ENCODE measurements at regions not wholly inside any gene's neighbourhood (a gene's known extent, or its start where the extent isn't known, plus 50 kb on each side); places are given as distances from the start of the nearest gene placed in this dataset.

DNA sequence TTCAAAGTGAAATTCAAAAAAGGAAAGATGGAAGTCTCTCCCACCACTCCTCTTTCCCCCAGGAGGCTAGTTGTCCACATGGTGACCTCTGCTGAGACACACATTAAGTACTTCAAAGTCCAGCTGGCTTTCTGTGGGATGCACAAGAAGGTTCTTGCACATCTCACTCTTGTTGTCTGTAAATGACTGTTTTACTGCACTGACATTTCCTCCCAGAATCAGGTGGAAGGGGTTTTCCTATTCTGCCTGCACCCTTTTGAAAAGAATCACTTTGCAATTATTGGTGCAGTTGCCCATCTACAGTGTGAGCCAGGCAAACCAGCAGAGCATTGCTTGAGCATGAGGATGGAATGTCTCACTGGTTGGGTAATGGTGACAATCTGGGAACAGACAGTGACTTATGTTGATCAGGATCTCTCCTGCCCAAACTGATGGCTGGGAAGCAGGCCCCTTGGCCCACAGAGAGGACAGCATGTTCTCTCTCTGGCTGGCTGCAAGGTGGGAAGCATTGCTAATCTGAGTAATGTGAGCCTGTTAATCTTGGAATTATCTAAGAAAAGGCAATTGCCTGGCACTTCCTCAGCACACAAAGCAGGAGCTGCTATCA, 347.7 kb upstream of the SATB1 start:
- no peaks in the 10 kb centered on the region for H3F3A ChIP-seq (ENCODE audit: insufficient read depth, low read depth)
- no peak overlapping the region for H2AFZ ChIP-seq
- no peak for TF ChIP-seq EZH2 (IDR thresholded peaks at IDR 0.05; ENCODE audit: low read depth)
- TF ChIP-seq, protein P1, sequence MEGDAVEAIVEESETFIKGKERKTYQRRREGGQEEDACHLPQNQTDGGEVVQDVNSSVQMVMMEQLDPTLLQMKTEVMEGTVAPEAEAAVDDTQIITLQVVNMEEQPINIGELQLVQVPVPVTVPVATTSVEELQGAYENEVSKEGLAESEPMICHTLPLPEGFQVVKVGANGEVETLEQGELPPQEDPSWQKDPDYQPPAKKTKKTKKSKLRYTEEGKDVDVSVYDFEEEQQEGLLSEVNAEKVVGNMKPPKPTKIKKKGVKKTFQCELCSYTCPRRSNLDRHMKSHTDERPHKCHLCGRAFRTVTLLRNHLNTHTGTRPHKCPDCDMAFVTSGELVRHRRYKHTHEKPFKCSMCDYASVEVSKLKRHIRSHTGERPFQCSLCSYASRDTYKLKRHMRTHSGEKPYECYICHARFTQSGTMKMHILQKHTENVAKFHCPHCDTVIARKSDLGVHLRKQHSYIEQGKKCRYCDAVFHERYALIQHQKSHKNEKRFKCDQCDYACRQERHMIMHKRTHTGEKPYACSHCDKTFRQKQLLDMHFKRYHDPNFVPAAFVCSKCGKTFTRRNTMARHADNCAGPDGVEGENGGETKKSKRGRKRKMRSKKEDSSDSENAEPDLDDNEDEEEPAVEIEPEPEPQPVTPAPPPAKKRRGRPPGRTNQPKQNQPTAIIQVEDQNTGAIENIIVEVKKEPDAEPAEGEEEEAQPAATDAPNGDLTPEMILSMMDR (conservative IDR thresholded peaks at IDR 0.05) = no peak
- no peak overlapping the region for H3K4me2 ChIP-seq
- no peaks in the 10 kb centered on the region for H3K9me3 ChIP-seq (ENCODE audit: insufficient read depth, low read depth)
- ChIA-PET CTCF (no interaction called here), POLR2A (ENCODE audit: unreplicated experiment) (no interaction called here)
- no TSS peak for BruUV-seq (replicated peaks)
- H3K36me3 ChIP-seq (ENCODE audit: low read depth) = no peaks in the 10 kb centered on the region
- H3K79me2 ChIP-seq (ENCODE audit: low read depth) = no peaks in the 10 kb centered on the region
- H3K27ac ChIP-seq = no peak overlapping the region
- DNase-seq = no peak
- no peak overlapping the region for H3K4me3 ChIP-seq
- H3K27me3 ChIP-seq (ENCODE audit: insufficient read depth, low read depth) = no peaks in the 10 kb centered on the region
- no peaks in the 10 kb centered on the region for H4K20me1 ChIP-seq (ENCODE audit: insufficient read depth)
- intact Hi-C loops (cut with micrococcal nuclease; ENCODE audit: unreplicated experiment) = no loop called here
- no peaks in the 10 kb centered on the region for H3K4me1 ChIP-seq (replicated peaks; ENCODE audit: insufficient read depth)
- no peaks in the 10 kb centered on the region for H3K9me2 ChIP-seq (ENCODE audit: insufficient read depth)

DNA sequence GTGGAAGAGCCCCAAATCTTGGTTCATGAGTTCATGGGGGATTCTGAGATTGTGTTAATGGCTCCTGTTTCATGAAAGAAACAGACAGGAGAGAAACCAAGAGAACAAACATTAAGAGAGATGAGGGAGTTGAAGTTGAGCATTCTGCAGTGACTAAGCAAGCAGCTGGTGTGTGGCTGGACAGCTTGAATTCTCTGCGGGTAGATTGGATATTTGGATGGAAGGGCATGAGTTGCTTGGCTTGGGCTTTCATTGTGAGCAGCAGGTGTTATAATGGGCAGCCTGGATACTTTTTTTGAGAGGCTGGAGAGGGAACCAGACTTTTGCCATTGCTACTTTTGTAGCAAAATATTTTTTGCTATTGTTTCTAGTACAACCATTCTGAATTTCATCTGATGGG, 346.8 kb upstream of the SATB1 start:
- Histone ChIP-seq H3K36me3 (ENCODE audit: low read depth) (no peaks in the 10 kb centered on the region), H3K4me2 (no peak overlapping the region), H3K4me3 (no peak overlapping the region), H2AFZ (no peak overlapping the region), H4K20me1 (ENCODE audit: insufficient read depth) (no peaks in the 10 kb centered on the region), H3F3A (ENCODE audit: insufficient read depth, low read depth) (no peaks in the 10 kb centered on the region), H3K27me3 (ENCODE audit: insufficient read depth, low read depth) (no peaks in the 10 kb centered on the region), H3K9me3 (ENCODE audit: insufficient read depth, low read depth) (no peaks in the 10 kb centered on the region), H3K27ac (no peak overlapping the region), H3K79me2 (ENCODE audit: low read depth) (no peaks in the 10 kb centered on the region), H3K4me1 (replicated peaks; ENCODE audit: insufficient read depth) (no peaks in the 10 kb centered on the region), H3K9me2 (ENCODE audit: insufficient read depth) (no peaks in the 10 kb centered on the region)
- intact Hi-C loops (cut with micrococcal nuclease; ENCODE audit: unreplicated experiment) = no loop called here
- DNase-seq = no peak
- POLR2A ChIA-PET (ENCODE audit: unreplicated experiment) = no interaction called here
- no TSS peak for BruUV-seq (replicated peaks)
- CTCF ChIA-PET = no interaction called here
- no peak for TF ChIP-seq EZH2 (IDR thresholded peaks at IDR 0.05; ENCODE audit: low read depth)
- TF ChIP-seq, protein P1 (conservative IDR thresholded peaks at IDR 0.05) = no peak

DNA sequence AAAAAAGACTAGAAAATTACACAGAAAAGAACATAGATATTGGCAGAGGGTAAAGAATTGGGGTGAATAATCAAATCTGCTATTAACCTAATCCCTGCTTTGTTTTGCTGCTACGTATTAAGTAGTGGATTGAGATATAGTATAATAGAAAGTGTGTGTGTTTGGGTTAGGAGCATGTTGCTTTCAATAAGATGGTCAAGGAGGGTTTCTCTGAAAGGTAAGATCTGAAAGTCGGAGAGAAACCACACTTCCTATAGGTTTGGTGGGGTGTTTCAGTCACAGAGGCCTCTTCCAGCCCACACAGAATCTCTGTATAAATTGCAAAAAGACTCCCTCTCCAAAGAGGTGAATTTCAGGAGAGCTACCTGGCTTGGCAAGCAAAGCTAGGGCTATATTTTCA, 345.7 kb upstream of the SATB1 start:
- Histone ChIP-seq H3K9me2 (ENCODE audit: insufficient read depth) (no peaks in the 10 kb centered on the region), H4K20me1 (ENCODE audit: insufficient read depth) (no peaks in the 10 kb centered on the region), H3K9me3 (ENCODE audit: insufficient read depth, low read depth) (no peaks in the 10 kb centered on the region), H2AFZ (no peak overlapping the region), H3K4me1 (replicated peaks; ENCODE audit: insufficient read depth) (no peaks in the 10 kb centered on the region), H3K4me3 (no peak overlapping the region), H3K4me2 (no peak overlapping the region), H3K79me2 (ENCODE audit: low read depth) (no peaks in the 10 kb centered on the region), H3K27ac (no peak overlapping the region), H3K27me3 (ENCODE audit: insufficient read depth, low read depth) (no peaks in the 10 kb centered on the region), H3F3A (ENCODE audit: insufficient read depth, low read depth) (no peaks in the 10 kb centered on the region), H3K36me3 (ENCODE audit: low read depth) (no peaks in the 10 kb centered on the region)
- ChIA-PET CTCF (no interaction called here), POLR2A (ENCODE audit: unreplicated experiment) (no interaction called here)
- intact Hi-C loops (cut with micrococcal nuclease; ENCODE audit: unreplicated experiment) = no loop called here
- TF ChIP-seq, protein P1 (conservative IDR thresholded peaks at IDR 0.05) = no peak
- TF ChIP-seq EZH2 (IDR thresholded peaks at IDR 0.05; ENCODE audit: low read depth) = no peak
- no TSS peak for BruUV-seq (replicated peaks)
- no peak for DNase-seq
